ENCODE measurements at regions not wholly inside any gene's neighbourhood (a gene's known extent, or its start where the extent isn't known, plus 50 kb on each side); places are given as distances from the start of the nearest gene placed in this dataset.
"Not testable (repeated sequence)": the region's sequence is repeated elsewhere in the genome, so short reads cannot be mapped to it uniquely, and the experiment has no call there.

GRCh38 chr3:102715030-102715697, 280.3 kb downstream of the ZPLD1 start:
- ATAC-seq (ENCODE audit: insufficient read depth, low FRiP score) = no peak
- no peak overlapping the region for H3K4me3 ChIP-seq
- no peak overlapping the region for H3K27ac ChIP-seq (ENCODE audit: low read depth in 1 of 2, low read length in 1 of 2)
- no peaks in the 10 kb centered on the region for H3K27me3 ChIP-seq (ENCODE audit: control insufficient read depth in 3 of 3, insufficient read depth in 3 of 3, low read length in 2 of 3)
- TF ChIP-seq CTCF (IDR thresholded peaks at IDR 0.05; ENCODE audit: control extremely low read depth, extremely low read depth) = no peak
- no peaks in the 10 kb centered on the region for H3K36me3 ChIP-seq (ENCODE audit: control insufficient read depth in 4 of 4, insufficient read depth in 4 of 4, low read length in 4 of 4)
- H3K4me1 ChIP-seq (ENCODE audit: control insufficient read depth in 5 of 5, insufficient read depth in 5 of 5, low read length in 5 of 5) = no peaks in the 10 kb centered on the region
- WGBS, 2 donors = 79 to 81% methylated on average over 2 of the region's 2 CpGs
- H3K9me3 ChIP-seq (ENCODE audit: control insufficient read depth in 4 of 4, insufficient read depth in 3 of 4, low read length in 3 of 4) = no peaks in the 10 kb centered on the region
- no peak for DNase-seq
- no peak overlapping the region for H3K9ac ChIP-seq (ENCODE audit: insufficient read depth in 1 of 2, low read length in 2 of 2)

GRCh38 chr3:102718651-102719050, 283.8 kb downstream of the ZPLD1 start:
- Histone ChIP-seq H3K27me3 (ENCODE audit: control insufficient read depth in 3 of 3, insufficient read depth in 3 of 3, low read length in 2 of 3) (no peaks in the 10 kb centered on the region), H3K36me3 (ENCODE audit: control insufficient read depth in 4 of 4, insufficient read depth in 4 of 4, low read length in 4 of 4) (no peaks in the 10 kb centered on the region), H3K9me3 (ENCODE audit: control insufficient read depth in 4 of 4, insufficient read depth in 3 of 4, low read length in 3 of 4) (peaks cover 0 to 1% (median 0%) of the 10 kb centered on the region in 4 donors), H3K4me1 (ENCODE audit: control insufficient read depth in 5 of 5, insufficient read depth in 5 of 5, low read length in 5 of 5) (no peaks in the 10 kb centered on the region), H3K27ac (ENCODE audit: low read depth in 1 of 2, low read length in 1 of 2) (no peak overlapping the region), H3K9ac (ENCODE audit: insufficient read depth in 1 of 2, low read length in 2 of 2) (no peak overlapping the region), H3K4me3 (no peak overlapping the region)
- WGBS, 2 donors = 78 to 87% methylated on average over 2 of the region's 2 CpGs
- DNase-seq (no peak), ATAC-seq (ENCODE audit: insufficient read depth, low FRiP score) (no peak)
- TF ChIP-seq CTCF (IDR thresholded peaks at IDR 0.05; ENCODE audit: control extremely low read depth, extremely low read depth) = no peak

GRCh38 chr3:102722317-102722716, 287.5 kb downstream of the ZPLD1 start:
- Histone ChIP-seq H3K4me3 (no peak overlapping the region), H3K9ac (ENCODE audit: insufficient read depth in 1 of 2, low read length in 2 of 2) (no peak overlapping the region), H3K36me3 (ENCODE audit: control insufficient read depth in 4 of 4, insufficient read depth in 4 of 4, low read length in 4 of 4) (no peaks in the 10 kb centered on the region), H3K4me1 (ENCODE audit: control insufficient read depth in 5 of 5, insufficient read depth in 5 of 5, low read length in 5 of 5) (no peaks in the 10 kb centered on the region), H3K27ac (ENCODE audit: low read depth in 1 of 2, low read length in 1 of 2) (no peak overlapping the region), H3K27me3 (ENCODE audit: control insufficient read depth in 3 of 3, insufficient read depth in 3 of 3, low read length in 2 of 3) (no peaks in the 10 kb centered on the region), H3K9me3 (ENCODE audit: control insufficient read depth in 4 of 4, insufficient read depth in 3 of 4, low read length in 3 of 4) (peaks cover 0 to 1% (median 0%) of the 10 kb centered on the region in 4 donors)
- no peak for TF ChIP-seq CTCF (IDR thresholded peaks at IDR 0.05; ENCODE audit: control extremely low read depth, extremely low read depth)
- no peak for ATAC-seq (ENCODE audit: insufficient read depth, low FRiP score)
- no peak for DNase-seq
- 41 to 51% methylated on average over 2 of the region's 2 CpGs for WGBS, 2 donors

- H3K27me3 ChIP-seq (ENCODE audit: control insufficient read depth in 3 of 3, insufficient read depth in 3 of 3, low read length in 2 of 3) = no peaks in the 10 kb centered on the region
- peaks cover 0 to 3% (median 0%) of the 10 kb centered on the region in 5 donors for H3K4me1 ChIP-seq (ENCODE audit: control insufficient read depth in 5 of 5, insufficient read depth in 5 of 5, low read length in 5 of 5)
- no peaks in the 10 kb centered on the region for H3K9me3 ChIP-seq (ENCODE audit: control insufficient read depth in 4 of 4, insufficient read depth in 3 of 4, low read length in 3 of 4)
- no peak overlapping the region for H3K9ac ChIP-seq (ENCODE audit: insufficient read depth in 1 of 2, low read length in 2 of 2)
- TF ChIP-seq CTCF (IDR thresholded peaks at IDR 0.05; ENCODE audit: control extremely low read depth, extremely low read depth) = no peak
- 84 to 92% methylated on average over 2 of the region's 2 CpGs for WGBS, 2 donors
- H3K36me3 ChIP-seq (ENCODE audit: control insufficient read depth in 4 of 4, insufficient read depth in 4 of 4, low read length in 4 of 4) = no peaks in the 10 kb centered on the region
- H3K4me3 ChIP-seq = no peak overlapping the region
- ATAC-seq (ENCODE audit: insufficient read depth, low FRiP score) = no peak
- DNase-seq = no peak
- H3K27ac ChIP-seq (ENCODE audit: low read depth in 1 of 2, low read length in 1 of 2) = no peak overlapping the region
Observed at GRCh38 chr3:102727340-102727739, 292.5 kb downstream of the ZPLD1 start.

- not testable (repeated sequence) for ATAC-seq (ENCODE audit: insufficient read depth, low FRiP score); H3K27ac ChIP-seq (ENCODE audit: low read depth in 1 of 2, low read length in 1 of 2); DNase-seq; H3K4me3 ChIP-seq; H3K9ac ChIP-seq (ENCODE audit: insufficient read depth in 1 of 2, low read length in 2 of 2); H3K27me3 ChIP-seq (ENCODE audit: control insufficient read depth in 3 of 3, insufficient read depth in 3 of 3, low read length in 2 of 3); H3K36me3 ChIP-seq (ENCODE audit: control insufficient read depth in 4 of 4, insufficient read depth in 4 of 4, low read length in 4 of 4); H3K9me3 ChIP-seq (ENCODE audit: control insufficient read depth in 4 of 4, insufficient read depth in 3 of 4, low read length in 3 of 4)
- peaks cover 0 to 32% (median 3%) of the 10 kb centered on the region in 5 donors for H3K4me1 ChIP-seq (ENCODE audit: control insufficient read depth in 5 of 5, insufficient read depth in 5 of 5, low read length in 5 of 5)
- WGBS, 2 donors = 93 to 95% methylated on average over 12 of the region's 12 CpGs
Observed at GRCh38 chr3:102732581-102732980, 297.8 kb downstream of the ZPLD1 start.

All from lung (tissue), 11 donors.